Parathyroid adenoma (tissue), 2 donors: ENCODE measurements at regions not wholly inside any gene's neighbourhood (a gene's known extent, or its start where the extent isn't known, plus 50 kb on each side); places are given as distances from the start of the nearest gene placed in this dataset.
"Not testable (repeated sequence)": the region's sequence is repeated elsewhere in the genome, so short reads cannot be mapped to it uniquely, and the experiment has no call there.

ENCODE experiments used
- H2AFZ ChIP-seq: fragments of 300-600 bp; sonication (generic); one replicate; pipeline ENCODE4 v1.7.0; 2017; ENCODE audit warnings: antibody characterized with exemption, mild to moderate bottlenecking
- H3K27ac ChIP-seq: fragments of 300-600 bp; sonication (generic); one replicate; pipeline ENCODE4 v1.7.0; 2017
- H3K27me3 ChIP-seq: fragments of 300-600 bp; sonication (generic); one replicate; pipeline ENCODE4 v1.7.0; 2017; ENCODE audit warnings: low read length; ENCODE audit not compliant: control insufficient read depth, insufficient read depth
- H3K36me3 ChIP-seq: fragments of 300-600 bp; sonication (generic); one replicate; pipeline ENCODE4 v1.7.0; 2017; ENCODE audit warnings: low read length; ENCODE audit not compliant: control insufficient read depth, insufficient read depth
- H3K4me1 ChIP-seq: fragments of 300-600 bp; sonication (generic); one replicate; pipeline ENCODE4 v1.7.0; 2017; ENCODE audit warnings: control low read depth
- H3K4me2 ChIP-seq: fragments of 300-600 bp; sonication (generic); one replicate; pipeline ENCODE4 v1.7.0; 2017; ENCODE audit warnings: low read length
- H3K4me3 ChIP-seq: fragments of 300-600 bp; sonication (generic); one replicate; pipeline ENCODE4 v1.7.0; 2017; ENCODE audit warnings: low read depth, low read length
- H3K79me2 ChIP-seq: fragments of 300-600 bp; sonication (generic); one replicate; pipeline ENCODE4 v1.7.0; 2017; ENCODE audit warnings: control low read depth
- H3K9ac ChIP-seq: fragments of 300-600 bp; sonication (generic); one replicate; pipeline ENCODE4 v1.7.0; 2017; ENCODE audit warnings: mild to moderate bottlenecking
- H3K9me3 ChIP-seq: fragments of 300-600 bp; sonication (generic); one replicate; pipeline ENCODE4 v1.7.0; 2017; ENCODE audit warnings: low read length; ENCODE audit not compliant: control insufficient read depth
- CTCF ChIP-seq: fragments of 300-600 bp; sonication (generic); IDR thresholded peaks from one replicate; pipeline ENCODE4 v1.7.0; 2017; ENCODE audit warnings: antibody characterized with exemption, mild to moderate bottlenecking
- donor health status: primary hyperparathyroidism.

GRCh38 chr7:6946873-6947272, 120.8 kb upstream of the CCZ1B start:
- H2AFZ ChIP-seq, H3K27ac ChIP-seq, H3K9me3 ChIP-seq, H3K9ac ChIP-seq, H3K79me2 ChIP-seq, H3K4me3 ChIP-seq, H3K4me1 ChIP-seq, H3K27me3 ChIP-seq, H3K36me3 ChIP-seq, H3K4me2 ChIP-seq: not testable (repeated sequence)

GRCh38 chr7:6950231-6950630, 124.2 kb upstream of the CCZ1B start:
- H3K4me2 ChIP-seq, H3K79me2 ChIP-seq, H3K27ac ChIP-seq, H3K36me3 ChIP-seq, H2AFZ ChIP-seq, H3K4me1 ChIP-seq, H3K9ac ChIP-seq, H3K4me3 ChIP-seq, H3K9me3 ChIP-seq, H3K27me3 ChIP-seq: not testable (repeated sequence)

- not testable (repeated sequence) for H3K9me3 ChIP-seq, H3K9ac ChIP-seq, H3K79me2 ChIP-seq, H3K4me2 ChIP-seq, H3K4me3 ChIP-seq, H3K36me3 ChIP-seq, H3K27me3 ChIP-seq
- Histone ChIP-seq H3K27ac (peak overlapping the region; percentile 4), H2AFZ (peak overlapping the region; percentile 17), H3K4me1 (peaks cover 21% of the 10 kb centered on the region)
Measured at GRCh38 chr7:6951553-6951952, 125.5 kb upstream of the CCZ1B start.

- not testable (repeated sequence) for H3K79me2 ChIP-seq, H3K36me3 ChIP-seq, H3K27me3 ChIP-seq, H3K9me3 ChIP-seq, H3K9ac ChIP-seq
- Histone ChIP-seq H3K4me1 (peaks cover 24% of the 10 kb centered on the region), H3K27ac (peak overlapping the region; percentile 93), H3K4me3 (peak overlapping the region; percentile 29), H2AFZ (peak overlapping the region; percentile 83), H3K4me2 (peak overlapping the region; percentile 55)
- TF ChIP-seq CTCF: peak; percentile 59
Measured at GRCh38 chr7:6953138-6953797, 127.2 kb upstream of the CCZ1B start.

GRCh38 chr7:6953798-6954181, 127.7 kb upstream of the CCZ1B start:
- not testable (repeated sequence) for H3K27me3 ChIP-seq, H3K9ac ChIP-seq, H3K9me3 ChIP-seq, H3K36me3 ChIP-seq, H3K79me2 ChIP-seq
- peak overlapping the region; percentile 55 for H3K4me2 ChIP-seq
- H3K4me1 ChIP-seq: peaks cover 24% of the 10 kb centered on the region
- peak overlapping the region; percentile 93 for H3K27ac ChIP-seq
- H3K4me3 ChIP-seq: peak overlapping the region; percentile 29
- peak overlapping the region; percentile 83 for H2AFZ ChIP-seq

GRCh38 chr7:6955385-6955784, 129.3 kb upstream of the CCZ1B start:
- H3K4me2 ChIP-seq, H3K9ac ChIP-seq, H3K4me3 ChIP-seq, H3K27me3 ChIP-seq, H3K36me3 ChIP-seq, H3K79me2 ChIP-seq, H3K9me3 ChIP-seq: not testable (repeated sequence)
- Histone ChIP-seq H3K27ac (peak overlapping the region; percentile 93), H2AFZ (peak overlapping the region; percentile 40), H3K4me1 (peaks cover 24% of the 10 kb centered on the region)

- H3K4me1 ChIP-seq: peaks cover 24% of the 10 kb centered on the region
- not testable (repeated sequence) for H3K4me2 ChIP-seq, H3K36me3 ChIP-seq, H3K79me2 ChIP-seq, H3K9ac ChIP-seq, H3K4me3 ChIP-seq, H3K27me3 ChIP-seq, H3K9me3 ChIP-seq
- peak overlapping the region; percentile 40 for H2AFZ ChIP-seq
- peak overlapping the region; percentile 93 for H3K27ac ChIP-seq
Measured at GRCh38 chr7:6955990-6956566, 130.0 kb upstream of the CCZ1B start.

- not testable (repeated sequence) for H3K4me3 ChIP-seq, H3K27ac ChIP-seq, H3K4me2 ChIP-seq, H3K27me3 ChIP-seq, H2AFZ ChIP-seq, H3K9me3 ChIP-seq, H3K79me2 ChIP-seq, H3K36me3 ChIP-seq, H3K9ac ChIP-seq
- H3K4me1 ChIP-seq: peaks cover 21% of the 10 kb centered on the region
Measured at GRCh38 chr7:6958371-6958770, 132.3 kb upstream of the CCZ1B start.

GRCh38 chr7:6959942-6960341, 133.9 kb upstream of the CCZ1B start:
- H3K27ac ChIP-seq, H3K4me2 ChIP-seq, H2AFZ ChIP-seq, H3K79me2 ChIP-seq, H3K36me3 ChIP-seq, H3K4me3 ChIP-seq, H3K9me3 ChIP-seq, H3K27me3 ChIP-seq, H3K9ac ChIP-seq: not testable (repeated sequence)
- peaks cover 20% of the 10 kb centered on the region for H3K4me1 ChIP-seq

- H3K9me3 ChIP-seq, H3K36me3 ChIP-seq, H3K27ac ChIP-seq, H3K4me3 ChIP-seq, H2AFZ ChIP-seq, H3K27me3 ChIP-seq, H3K9ac ChIP-seq, H3K4me2 ChIP-seq, H3K4me1 ChIP-seq, H3K79me2 ChIP-seq: not testable (repeated sequence)
Measured at GRCh38 chr7:6962871-6963270, 136.8 kb upstream of the CCZ1B start.
